HFF-Myc (cell line): ENCODE measurements at regions not wholly inside any gene's neighbourhood (a gene's known extent, or its start where the extent isn't known, plus 50 kb on each side); places are given as distances from the start of the nearest gene placed in this dataset.

Experiments used
- DNase-seq: peaks from one replicate; pipeline ENCODE4 v3.0.0-alpha.2; 2011; ENCODE audit warnings: low read depth; ENCODE audit errors: extremely low read depth
- H3K4me3 ChIP-seq: replicated peaks from 2 replicates; pipeline ENCODE4 v1.5.1; 2011; ENCODE audit warnings: low read depth, mild to moderate bottlenecking, control low read depth, low read length
- CTCF ChIP-seq: IDR thresholded peaks from 2 replicates; pipeline ENCODE4 v1.5.1; 2012; ENCODE audit warnings: mild to moderate bottlenecking, low read depth, low read length, control low read depth; ENCODE audit errors: missing control alignments

- no peak for DNase-seq
- H3K4me3 ChIP-seq = no peak overlapping the region
- TF ChIP-seq CTCF = no peak
These were observed 357.4 kb downstream of the SEC14L1 start for GRCh38 chr17:77498091-77498741.

GRCh38 chr17:77498791-77499698 lies 358.3 kb downstream of the SEC14L1 start:
- no peak overlapping the region for H3K4me3 ChIP-seq
- no peak for DNase-seq
- no peak for TF ChIP-seq CTCF

- no peak for TF ChIP-seq CTCF
- no peak overlapping the region for H3K4me3 ChIP-seq
- DNase-seq = no peak
These were observed 359.1 kb downstream of the SEC14L1 start for GRCh38 chr17:77499699-77500435.

- TF ChIP-seq CTCF = peak; percentile 61
- no peak for DNase-seq
- no peak overlapping the region for H3K4me3 ChIP-seq
These were observed 360.4 kb downstream of the SEC14L1 start for GRCh38 chr17:77501101-77501566.

GRCh38 chr17:77501751-77502625 lies 361.2 kb downstream of the SEC14L1 start:
- no peak for DNase-seq
- H3K4me3 ChIP-seq = no peak overlapping the region
- no peak for TF ChIP-seq CTCF

GRCh38 chr17:77502626-77503292 lies 362.0 kb downstream of the SEC14L1 start:
- no peak for TF ChIP-seq CTCF
- H3K4me3 ChIP-seq = no peak overlapping the region
- no peak for DNase-seq
